ENCODE measurements at regions not wholly inside any gene's neighbourhood (a gene's known extent, or its start where the extent isn't known, plus 50 kb on each side); places are given as distances from the start of the nearest gene placed in this dataset.

GRCh38 chr13:110027470-110028240 lies 241.3 kb upstream of the IRS2 start:
- H3K36me3 ChIP-seq = no peaks in the 10 kb centered on the region
- H3K27ac ChIP-seq = no peak overlapping the region
- H3K4me3 ChIP-seq = no peak overlapping the region
- H3K27me3 ChIP-seq = no peaks in the 10 kb centered on the region
- no peak for DNase-seq
- TF ChIP-seq CTCF (IDR thresholded peaks at IDR 0.05) = no peak
- intact Hi-C loops (cut with DNase I; ENCODE audit: low total_unique reads) = loop anchor here (10.0 kb wide), 1 partner anchor 243 kb away; the partner anchor contains the start of gene IRS2
- peaks cover 0 to 43% (median 16%) of the 10 kb centered on the region in 4 donors for H3K4me1 ChIP-seq
- no peaks in the 10 kb centered on the region for H3K9me3 ChIP-seq

- Histone ChIP-seq H3K4me1 (peaks cover 0 to 50% (median 19%) of the 10 kb centered on the region in 4 donors), H3K36me3 (no peaks in the 10 kb centered on the region), H3K27ac (peak overlapping the region; percentile 87), H3K27me3 (no peaks in the 10 kb centered on the region), H3K4me3 (no peak overlapping the region), H3K9me3 (no peaks in the 10 kb centered on the region)
- no peak for DNase-seq
- intact Hi-C loops (cut with DNase I; ENCODE audit: low total_unique reads) = loop anchor here (10.0 kb wide), 1 partner anchor 240 kb away; the partner anchor contains the start of gene IRS2
- no peak for TF ChIP-seq CTCF (IDR thresholded peaks at IDR 0.05)
These were observed 238.2 kb upstream of the IRS2 start for GRCh38 chr13:110024645-110024980.

GRCh38 chr13:110023729-110024644 lies 237.6 kb upstream of the IRS2 start:
- peak in 1 of 2 experiments; percentile 26 for TF ChIP-seq CTCF (IDR thresholded peaks at IDR 0.05)
- peaks cover 0 to 47% (median 19%) of the 10 kb centered on the region in 4 donors for H3K4me1 ChIP-seq
- H3K36me3 ChIP-seq = no peaks in the 10 kb centered on the region
- H3K9me3 ChIP-seq = no peaks in the 10 kb centered on the region
- no peaks in the 10 kb centered on the region for H3K27me3 ChIP-seq
- intact Hi-C loops (cut with DNase I; ENCODE audit: low total_unique reads) = loop anchor here (10.0 kb wide), 1 partner anchor 239 kb away; the partner anchor contains the start of gene IRS2
- H3K27ac ChIP-seq = peak overlapping the region; percentile 87
- DNase-seq = peak; percentile 69 to 92
- peak overlapping the region in 1 of 2 donors; percentile 16 for H3K4me3 ChIP-seq

GRCh38 chr13:110018009-110018408 lies 231.6 kb upstream of the IRS2 start:
- H3K4me1 ChIP-seq = peaks cover 0 to 24% (median 16%) of the 10 kb centered on the region in 4 donors
- no peak for TF ChIP-seq CTCF (IDR thresholded peaks at IDR 0.05)
- intact Hi-C loops (cut with DNase I; ENCODE audit: low total_unique reads) = no loop called here
- H3K27ac ChIP-seq = no peak overlapping the region
- DNase-seq = no peak
- H3K36me3 ChIP-seq = no peaks in the 10 kb centered on the region
- no peak overlapping the region for H3K4me3 ChIP-seq
- H3K9me3 ChIP-seq = no peaks in the 10 kb centered on the region
- H3K27me3 ChIP-seq = no peaks in the 10 kb centered on the region

GRCh38 chr13:110017379-110017778 lies 231.0 kb upstream of the IRS2 start:
- Histone ChIP-seq H3K4me1 (peaks cover 0 to 18% (median 10%) of the 10 kb centered on the region in 4 donors), H3K27ac (no peak overlapping the region), H3K9me3 (no peaks in the 10 kb centered on the region), H3K36me3 (no peaks in the 10 kb centered on the region), H3K4me3 (no peak overlapping the region), H3K27me3 (no peaks in the 10 kb centered on the region)
- DNase-seq = no peak
- intact Hi-C loops (cut with DNase I; ENCODE audit: low total_unique reads) = no loop called here
- no peak for TF ChIP-seq CTCF (IDR thresholded peaks at IDR 0.05)
